Stimulated activated CD4-positive, alpha-beta T cell treated with anti-CD3 and anti-CD28 coated beads, Interleukin-4, amount 100 ng/mL, for 4 hours (primary cell): ENCODE measurements at regions not wholly inside any gene's neighbourhood (a gene's known extent, or its start where the extent isn't known, plus 50 kb on each side); places are given as distances from the start of the nearest gene placed in this dataset.
"Not testable (repeated sequence)": the region's sequence is repeated elsewhere in the genome, so short reads cannot be mapped to it uniquely, and the experiment has no call there.

Experiments
- DNase-seq, 2 experiments: peaks; one replicate each; pipeline ENCODE4 v3.0.0-alpha.2; 2020

DNA sequence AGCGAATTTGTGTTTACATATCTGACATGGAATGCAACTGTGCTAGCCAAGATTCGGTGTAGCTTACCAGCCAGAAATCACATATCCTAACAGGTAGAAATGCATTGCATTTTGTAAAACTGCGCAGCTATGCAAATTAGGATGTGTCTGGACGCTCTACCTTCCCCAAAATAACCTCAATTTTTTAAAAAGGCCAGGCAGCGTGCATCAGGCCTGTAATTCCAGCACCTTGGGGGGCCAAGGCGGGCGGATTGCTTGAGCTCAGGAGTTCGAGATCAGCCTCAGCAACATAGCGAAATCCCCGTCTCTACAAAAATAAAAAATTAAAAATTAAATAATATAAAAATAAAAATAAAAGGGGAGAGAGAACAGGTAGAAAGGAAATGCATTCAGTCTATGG, 305.0 kb downstream of the TYW1 start:
- no peak for DNase-seq

DNA sequence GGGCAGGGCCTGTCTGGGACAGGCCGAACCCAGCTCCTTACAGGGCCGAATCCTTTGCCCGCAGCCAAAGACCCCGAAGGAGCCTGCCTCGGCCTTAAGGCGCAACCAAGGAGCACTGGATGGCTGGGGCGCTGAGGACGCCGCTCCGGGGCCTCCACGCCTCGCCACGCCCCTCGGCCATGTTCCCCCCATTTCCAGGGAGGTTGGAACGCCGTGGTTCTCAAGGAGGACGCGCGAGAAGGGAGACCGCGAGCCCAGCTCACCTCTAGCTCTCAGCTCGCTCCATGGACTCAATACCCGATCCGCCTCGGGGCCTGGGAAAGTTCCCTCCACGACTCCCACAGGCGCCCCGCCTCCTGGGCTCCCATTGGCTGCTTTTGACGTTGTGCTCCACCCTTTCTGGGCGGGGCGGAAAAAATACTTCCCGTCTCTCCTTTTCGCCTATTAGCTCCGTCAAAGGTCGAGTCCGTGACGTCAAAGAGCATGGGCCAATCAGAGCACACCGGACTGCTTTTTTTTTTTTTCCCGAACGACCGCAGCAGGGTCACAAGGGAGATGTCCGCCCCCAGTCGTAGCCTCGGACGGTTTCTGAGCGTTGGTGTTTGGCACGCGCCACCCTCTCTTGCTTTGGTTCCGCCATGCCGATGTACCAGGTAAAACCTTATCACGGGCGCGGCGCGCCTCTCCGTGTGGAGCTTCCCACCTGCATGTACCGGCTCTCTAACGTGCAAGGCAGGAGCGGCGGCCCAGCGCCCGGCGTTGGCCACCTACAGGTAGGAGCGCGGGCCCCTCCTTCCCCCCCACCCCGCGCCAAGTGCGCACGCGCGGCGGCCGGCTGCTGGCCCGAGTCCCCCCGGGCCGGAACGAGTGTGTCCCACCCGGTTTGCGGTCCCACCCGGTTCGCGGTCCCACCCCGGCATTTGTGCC, 305.7 kb downstream of the TYW1 start:
- peak; percentile 95 to 98 for DNase-seq

DNA sequence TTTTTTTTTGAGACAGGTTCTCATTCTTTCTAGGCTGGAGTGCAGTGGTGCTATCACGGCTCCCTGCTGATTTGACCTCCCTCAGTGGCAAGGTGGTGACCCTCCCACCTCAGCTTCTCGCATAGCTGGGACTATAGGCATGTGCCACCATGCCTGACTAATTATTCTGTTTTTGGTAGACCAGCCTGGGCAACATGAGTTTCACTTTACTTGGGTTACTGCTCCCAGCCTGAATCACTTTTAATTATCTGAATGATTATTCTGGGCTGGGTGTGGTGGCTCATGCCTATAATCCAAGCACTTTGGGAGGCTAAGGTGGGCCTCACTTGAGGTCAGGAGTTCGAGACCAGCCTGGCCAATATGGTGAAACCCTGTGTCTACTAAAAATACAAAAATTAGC, 308.2 kb downstream of the TYW1 start:
- DNase-seq, result not testable (repeated sequence)

DNA sequence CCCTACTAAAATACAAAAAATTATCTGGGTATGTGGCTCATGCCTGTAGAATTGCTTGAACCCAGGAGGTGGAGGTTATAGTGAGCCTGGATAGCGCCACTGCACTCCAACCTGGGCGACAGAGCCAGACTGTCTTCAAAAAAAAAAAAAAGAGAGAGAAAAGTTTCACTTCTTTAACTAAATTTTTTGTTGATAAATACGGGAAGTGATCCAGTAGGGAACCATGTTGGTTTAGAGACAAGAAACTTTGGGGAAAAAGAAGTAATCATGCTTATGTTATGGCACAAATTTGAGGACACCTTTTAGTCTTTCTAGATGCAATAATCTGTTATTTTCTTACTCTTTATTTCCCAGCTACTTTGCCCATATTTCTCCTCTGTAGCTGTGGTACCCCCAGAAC, 309.7 kb downstream of the TYW1 start:
- no peak for DNase-seq

DNA sequence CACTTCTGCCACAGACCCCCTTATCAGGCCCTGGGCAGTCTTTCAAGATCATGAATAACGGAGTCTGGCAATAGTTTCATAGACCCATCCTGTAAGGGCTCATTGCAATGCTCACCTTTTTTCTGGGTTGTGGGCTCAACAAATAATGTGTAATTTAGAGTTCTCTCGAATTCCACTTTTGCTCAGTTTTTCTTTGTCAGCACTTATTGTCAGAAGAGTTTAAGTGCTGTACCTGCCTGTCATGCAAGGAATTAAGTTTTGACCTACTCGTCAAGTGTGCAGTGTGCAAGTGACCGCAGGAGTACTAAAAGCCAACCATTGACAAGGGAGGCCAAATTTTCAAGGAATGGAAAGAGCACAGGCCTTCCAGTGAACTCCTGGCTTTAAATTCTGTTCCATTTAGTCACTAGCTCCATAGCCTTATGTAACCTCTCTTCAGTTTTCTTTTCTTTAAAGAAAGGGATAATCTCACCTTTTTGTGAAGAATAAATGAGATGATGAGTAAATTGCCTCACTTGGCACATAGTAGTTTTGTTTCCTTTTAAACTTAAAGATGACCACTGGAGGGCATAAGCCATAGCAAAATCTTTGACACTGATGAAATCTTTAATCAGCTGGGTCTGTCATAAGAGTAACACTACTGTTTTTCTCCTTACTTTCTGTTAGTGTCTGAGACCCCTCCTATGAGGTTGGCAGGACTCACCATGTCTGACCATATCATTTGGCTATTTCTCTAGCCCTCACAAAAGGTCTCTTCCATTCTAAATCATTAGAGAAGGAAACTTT, 313.3 kb downstream of the TYW1 start:
- DNase-seq, result no peak

DNA sequence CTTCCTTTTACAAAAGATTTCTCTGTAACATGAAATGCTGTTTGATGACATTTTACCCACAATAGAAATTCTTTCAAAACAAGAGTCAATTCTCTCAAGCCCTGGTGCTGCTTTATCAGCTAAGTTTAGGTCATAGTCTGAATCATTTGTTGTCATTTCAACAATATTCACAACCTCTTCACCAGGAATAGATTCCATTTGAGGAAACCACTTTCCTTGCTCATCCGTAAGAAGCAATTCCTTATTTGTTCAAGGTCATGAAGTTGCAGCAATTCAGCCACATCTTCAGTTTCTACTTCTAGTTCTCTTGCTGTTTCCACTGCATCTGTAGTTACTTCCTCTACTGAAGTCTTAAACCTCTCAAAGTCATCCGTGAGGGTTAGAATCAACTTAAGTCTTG, 315.3 kb downstream of the TYW1 start:
- no peak for DNase-seq

DNA sequence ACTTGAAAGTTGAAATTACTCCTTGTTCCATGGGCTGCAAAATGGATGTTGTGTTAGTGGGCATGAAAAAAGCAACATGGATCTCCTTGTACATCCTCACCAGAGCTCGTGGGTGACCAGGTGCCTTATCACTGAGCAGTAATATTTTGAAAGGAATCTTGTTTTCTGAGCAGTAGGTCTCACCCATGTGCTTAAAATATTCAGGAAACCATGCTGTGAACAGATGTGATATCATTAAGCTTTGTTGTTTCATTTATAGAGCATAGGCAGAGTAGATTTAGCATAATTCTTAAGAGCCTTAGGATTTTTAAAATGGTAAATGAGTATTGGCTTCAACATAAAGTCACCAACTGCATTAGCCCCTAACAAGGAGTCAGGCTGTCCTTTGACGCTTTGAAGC, 316.6 kb downstream of the TYW1 start:
- DNase-seq, result no peak

DNA sequence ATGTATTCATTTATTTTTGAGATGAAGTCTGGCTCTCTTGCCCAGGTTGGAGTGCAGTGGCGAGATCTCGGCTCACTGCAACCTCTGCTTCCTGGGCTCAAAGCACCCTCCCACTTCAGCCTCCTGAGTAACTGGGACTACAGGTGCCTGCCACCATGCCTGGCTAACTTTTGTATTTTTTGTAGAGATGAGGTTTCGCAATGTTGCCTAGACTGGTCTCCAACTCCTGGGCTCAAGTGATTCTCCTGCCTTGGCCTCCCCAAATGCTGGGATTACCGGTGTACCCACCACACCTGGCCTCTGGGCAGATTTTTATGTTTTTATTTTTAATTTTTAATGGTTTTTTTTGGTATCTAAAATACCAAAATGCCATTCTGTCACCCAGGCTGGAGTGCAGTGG, 320.3 kb downstream of the TYW1 start:
- not testable (repeated sequence) for DNase-seq

DNA sequence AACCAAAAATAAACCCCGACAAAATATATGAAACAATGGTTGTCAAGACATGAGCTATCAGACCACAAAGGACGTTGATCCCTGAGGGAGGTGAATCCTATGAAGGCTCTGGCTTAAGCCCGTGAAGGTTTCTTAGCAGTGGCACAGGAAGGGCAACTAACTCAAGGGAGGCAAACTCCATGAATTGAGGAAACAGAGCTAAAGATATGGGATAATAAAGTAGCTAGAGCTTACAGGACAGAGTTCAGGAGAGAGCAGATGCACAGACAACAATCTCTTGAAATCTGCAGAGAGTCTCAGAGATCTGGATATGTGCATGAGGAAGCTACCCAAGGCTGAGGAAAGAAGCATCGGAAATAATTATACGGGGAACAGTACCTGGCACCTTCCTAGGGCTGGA, 331.6 kb downstream of the TYW1 start:
- DNase-seq, result not testable (repeated sequence)

DNA sequence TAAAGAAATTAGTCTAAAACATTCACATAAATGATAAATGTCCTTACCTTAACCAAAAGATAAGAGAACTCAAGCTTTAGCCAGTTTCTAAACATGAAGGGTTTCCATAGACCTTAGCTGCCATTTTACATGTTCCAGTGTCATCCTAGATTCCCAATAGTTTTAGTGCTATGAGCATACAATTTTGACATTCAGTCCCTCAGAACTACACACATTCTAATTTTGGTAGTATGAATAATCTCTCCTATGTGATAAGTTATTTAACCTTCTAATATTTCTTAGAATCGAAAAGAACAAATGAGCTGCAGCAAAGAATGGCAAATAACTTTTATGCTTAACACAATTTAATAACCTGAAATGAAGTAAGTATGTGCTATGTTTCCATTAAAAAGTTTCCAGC, 338.5 kb downstream of the TYW1 start:
- not testable (repeated sequence) for DNase-seq

DNA sequence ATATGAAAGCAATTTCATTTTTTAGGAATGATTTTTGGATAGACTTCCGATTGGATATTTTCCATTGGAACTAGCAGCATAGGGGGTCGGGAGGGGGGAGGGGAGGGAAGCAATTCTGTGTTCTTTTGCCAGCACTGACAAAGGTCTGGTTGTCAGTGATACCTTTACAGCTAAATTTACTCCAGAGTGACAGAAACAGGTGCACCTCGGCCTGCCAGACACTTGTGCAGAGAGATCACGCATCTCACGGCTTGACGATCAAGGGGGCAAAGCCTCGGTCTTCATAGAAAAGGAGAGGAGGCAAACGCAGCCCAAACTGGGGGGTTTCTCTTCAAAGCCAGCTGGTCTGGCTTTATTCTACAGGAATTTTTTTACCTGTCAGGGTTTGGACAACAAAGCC, 339.0 kb downstream of the TYW1 start:
- not testable (repeated sequence) for DNase-seq

DNA sequence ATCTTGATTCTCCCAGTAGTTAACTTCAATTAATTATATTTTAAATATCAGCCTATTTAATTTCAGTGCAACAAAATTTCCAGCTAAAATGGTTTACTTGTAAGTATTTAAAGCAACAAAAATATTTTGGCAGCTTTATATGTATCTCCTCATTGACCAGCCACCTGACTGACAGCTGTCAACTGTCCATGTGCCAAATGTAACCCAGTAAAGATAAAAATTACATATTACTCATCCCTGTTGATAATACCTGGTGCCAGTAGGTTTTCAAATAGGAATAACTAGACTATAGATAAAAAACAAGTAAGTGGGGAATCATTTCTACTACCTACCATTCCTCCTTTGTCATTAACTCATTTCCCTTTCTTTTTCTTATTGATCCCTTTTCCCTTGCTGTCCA, 341.9 kb downstream of the TYW1 start:
- DNase-seq, result not testable (repeated sequence)

DNA sequence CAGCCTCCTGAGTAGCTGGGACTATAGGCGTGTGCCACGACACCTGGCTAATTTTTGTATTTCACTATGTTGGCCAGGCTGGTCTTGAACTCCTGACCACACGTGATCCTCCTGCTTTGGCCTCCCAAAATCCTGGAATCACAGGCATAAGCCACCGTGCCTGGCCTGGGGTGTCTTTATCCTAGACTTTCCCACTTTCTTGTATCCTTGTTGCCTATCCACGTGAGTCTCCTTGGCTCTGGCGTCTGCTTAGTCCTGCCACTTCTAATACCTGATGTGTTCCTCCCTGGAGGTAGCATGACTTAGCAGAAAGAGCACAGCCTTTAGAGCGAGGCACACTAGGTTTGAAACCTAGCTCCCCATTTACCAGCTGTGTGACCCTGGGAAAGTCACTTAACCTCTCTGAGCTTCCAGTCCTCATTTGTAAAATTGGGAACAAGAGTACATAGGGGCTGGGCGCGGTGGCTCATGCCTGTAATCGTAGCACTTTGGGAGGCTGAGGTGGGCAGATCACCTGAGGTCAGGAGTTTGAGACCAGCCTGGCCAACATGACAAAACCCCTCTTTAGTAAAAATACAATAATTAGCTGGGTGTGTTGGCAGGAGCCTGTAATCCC, 344.6 kb downstream of the TYW1 start:
- DNase-seq, result no peak

DNA sequence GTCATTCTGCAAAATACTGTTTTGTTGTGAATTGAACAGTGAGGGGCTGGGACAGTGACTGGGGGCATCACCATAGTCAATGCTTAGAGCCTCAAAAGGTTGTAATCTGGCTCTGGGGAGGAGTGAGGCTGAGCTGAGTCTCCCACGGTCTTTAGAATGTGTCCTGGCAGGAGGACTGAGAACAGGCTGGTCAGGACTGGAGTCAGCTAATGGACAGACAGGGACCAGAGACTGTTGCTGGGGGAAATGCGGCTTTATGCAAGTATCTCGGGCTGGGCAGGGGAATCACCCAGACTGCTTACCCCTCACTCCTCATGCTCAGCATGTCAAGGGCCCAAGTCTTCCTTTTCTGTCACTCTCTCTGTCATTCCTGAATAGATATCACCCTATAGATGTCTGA, 346.5 kb downstream of the TYW1 start:
- no peak for DNase-seq

DNA sequence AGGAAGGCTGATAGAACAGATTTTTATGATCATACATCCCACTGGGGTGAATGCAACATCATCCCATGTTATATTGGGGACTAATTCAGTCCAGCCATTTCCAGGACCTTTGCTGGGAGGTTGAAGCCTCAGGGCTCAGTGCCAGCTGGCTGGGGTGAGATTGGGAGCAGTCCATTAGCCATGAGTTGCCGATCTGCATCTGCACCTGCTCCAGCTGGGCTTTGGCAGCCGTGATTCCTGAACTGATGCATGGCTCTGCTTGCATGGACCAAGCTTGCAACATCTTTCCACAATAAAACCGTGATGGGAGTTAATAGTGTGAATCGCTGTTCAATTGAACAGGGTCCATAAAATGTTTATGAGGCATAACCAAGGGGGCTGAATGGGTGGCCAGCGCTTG, 346.9 kb downstream of the TYW1 start:
- DNase-seq, result no peak

DNA sequence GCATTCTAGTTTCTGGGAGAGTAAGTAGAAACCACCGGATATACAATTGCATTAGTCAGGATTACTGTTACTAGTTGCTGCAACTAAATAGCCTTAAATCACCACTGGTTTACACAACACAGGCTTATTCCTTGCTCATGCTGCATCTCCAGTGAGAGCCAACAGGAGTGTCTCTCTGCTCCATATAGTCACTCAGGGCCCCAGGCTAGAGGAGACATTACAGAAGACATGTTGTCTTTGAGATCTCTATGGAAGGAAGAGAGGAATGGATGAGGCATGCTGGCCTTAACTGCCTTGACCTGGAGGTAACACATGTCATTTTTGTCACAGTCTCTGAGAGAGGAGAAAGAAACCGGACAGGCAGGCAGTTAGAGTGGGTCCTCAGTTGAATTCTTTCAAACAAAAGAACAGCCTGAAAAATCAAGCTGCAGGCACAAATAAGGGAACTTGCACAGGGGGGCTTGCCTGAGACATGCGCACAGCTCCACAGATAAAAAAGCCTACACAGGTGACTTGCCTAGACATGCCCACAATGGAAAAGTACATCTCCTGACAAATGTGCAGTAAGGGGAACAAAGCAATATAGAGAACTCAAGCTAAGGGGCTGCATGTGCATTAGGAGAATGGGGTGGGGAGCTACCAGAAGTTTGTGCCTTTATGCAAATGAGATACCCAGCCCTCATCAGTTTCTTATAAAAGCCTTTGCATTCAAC, 348.0 kb downstream of the TYW1 start:
- no peak for DNase-seq

DNA sequence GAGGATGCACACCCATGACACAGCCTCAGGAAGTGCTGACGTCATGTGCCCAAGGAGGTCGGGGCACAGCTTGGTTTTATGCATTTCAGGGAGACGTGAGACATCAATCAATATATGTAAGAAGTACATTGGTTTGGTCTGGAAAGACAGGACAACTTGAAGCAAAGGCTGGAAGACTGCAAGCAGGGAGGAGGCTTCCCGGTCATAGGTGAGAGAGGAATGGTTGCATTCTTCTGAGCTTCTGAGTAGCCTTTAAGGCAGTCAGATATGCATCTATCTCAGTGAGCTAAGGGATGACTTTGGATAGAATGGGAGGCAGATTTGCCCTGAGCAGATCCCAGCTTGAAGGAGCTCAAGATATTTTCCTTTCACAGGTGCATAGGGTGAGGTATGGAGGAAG, 349.5 kb downstream of the TYW1 start:
- DNase-seq, result no peak

DNA sequence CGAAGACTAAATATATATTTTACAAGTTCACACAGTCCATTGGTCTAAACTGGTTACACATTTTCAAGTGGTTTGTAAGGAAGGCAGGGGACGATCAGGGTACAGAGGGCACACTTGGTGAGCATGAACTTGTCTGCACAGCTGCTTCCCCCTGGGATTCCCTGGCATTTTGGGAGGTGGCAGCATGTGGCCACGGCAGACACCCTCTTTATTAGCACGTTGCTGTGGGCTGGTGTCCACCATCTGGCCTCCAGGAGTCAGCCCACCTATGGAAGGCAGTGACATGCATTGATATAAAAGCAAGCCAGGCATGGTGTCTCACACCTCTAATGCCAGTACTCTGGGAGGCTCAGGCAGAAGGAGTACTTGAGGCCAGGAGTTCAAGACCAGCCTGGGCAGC, 350.2 kb downstream of the TYW1 start:
- DNase-seq, result no peak

DNA sequence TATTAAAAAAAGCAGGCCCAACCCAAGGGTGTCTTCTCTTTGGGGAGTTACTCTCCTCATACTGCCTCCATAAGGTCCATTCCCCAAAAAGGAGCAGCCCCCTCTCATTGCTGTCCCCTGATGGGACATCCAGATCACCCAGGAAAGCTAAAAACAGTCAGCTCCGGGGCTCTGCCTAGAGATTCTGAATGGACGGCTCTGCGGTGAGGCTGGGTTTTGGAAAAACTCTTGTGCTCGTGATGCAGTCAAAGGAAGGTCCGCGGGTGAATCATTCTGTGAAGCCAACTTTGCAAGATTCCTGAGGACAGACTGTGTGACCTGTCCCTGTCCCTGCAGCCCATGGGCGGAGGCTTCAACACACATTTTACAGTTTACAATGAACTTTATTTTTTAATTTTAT, 351.5 kb downstream of the TYW1 start:
- no peak for DNase-seq

DNA sequence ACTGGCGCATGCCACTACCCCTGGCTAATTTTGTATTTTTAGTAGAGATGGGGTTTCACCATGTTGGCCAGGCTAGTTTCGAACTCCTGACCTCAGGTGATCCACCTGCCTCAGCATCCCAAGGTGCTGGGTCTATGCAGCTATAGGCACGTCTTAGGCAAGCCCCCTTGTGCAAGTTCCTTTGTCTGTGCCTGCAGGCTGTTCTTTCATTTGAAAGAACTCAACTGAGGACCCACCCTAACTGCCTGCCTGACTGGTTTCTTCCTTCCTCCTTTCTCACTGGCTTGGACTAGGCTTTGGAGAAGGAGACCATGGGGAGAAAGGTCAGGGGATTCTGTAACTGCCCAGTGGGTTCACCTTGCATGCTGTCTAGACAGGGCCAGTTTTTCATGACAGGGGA, 361.0 kb downstream of the TYW1 start:
- DNase-seq, result not testable (repeated sequence)

DNA sequence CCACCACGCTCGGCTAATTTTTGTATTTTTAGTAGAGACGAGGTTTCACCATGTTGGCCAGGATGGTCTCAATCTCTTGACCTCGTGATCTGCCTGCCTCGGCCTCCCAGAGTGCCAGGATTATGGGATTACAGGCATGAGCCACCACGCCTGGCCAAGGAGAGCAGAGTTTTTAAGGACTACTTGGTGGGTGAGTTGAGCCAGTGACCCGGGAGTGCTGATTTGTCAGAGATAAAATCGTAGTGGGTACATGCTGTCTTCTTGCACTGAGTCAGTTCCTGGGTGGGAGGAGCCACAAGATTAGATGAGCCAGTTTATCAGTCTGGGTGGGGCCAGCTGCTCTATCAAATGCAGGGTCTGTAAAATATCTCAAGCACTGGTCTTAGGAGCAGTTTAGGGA, 361.7 kb downstream of the TYW1 start:
- not testable (repeated sequence) for DNase-seq

DNA sequence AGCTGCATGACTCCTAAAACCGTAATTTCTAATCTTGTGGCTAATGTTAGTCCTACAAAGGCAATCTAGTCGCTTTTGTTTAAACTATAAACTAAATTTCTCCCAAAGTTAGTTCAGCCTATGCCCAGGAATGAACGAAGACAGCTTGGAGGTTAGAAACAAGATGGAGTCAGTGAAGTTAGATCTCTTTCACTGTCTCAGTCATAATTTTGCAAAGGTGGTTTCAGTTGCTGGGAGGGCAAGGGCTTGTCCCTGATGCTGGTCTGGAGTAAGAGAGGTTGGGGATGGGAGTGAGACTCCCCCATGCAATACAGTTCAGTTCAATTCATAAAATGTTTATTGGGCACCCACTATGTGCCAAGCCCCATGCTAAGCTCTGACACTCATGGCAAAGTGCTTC, 362.1 kb downstream of the TYW1 start:
- not testable (repeated sequence) for DNase-seq

DNA sequence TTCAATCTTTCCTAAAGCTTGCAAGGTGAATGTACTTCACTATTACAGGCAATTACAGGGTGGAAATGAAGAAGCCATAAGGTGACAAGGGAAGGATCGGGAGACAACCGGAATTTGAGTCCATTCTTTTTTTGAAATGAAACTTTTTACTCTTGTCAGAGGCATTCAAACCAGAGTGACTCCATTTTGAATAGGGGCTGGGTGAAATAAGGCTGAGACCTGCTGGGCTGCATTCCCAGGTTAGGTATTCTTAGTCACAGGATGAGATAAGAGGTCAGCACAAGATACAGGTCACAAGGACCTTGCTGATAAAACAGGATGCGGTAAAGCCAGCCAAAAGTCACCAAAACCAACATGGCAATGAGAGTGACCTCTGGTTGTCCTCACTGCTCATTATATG, 363.3 kb downstream of the TYW1 start:
- DNase-seq, result no peak
